ENCODE measurements at regions not wholly inside any gene's neighbourhood (a gene's known extent, or its start where the extent isn't known, plus 50 kb on each side); places are given as distances from the start of the nearest gene placed in this dataset.

GRCh38 chr11:16685914-16686313 is 52.5 kb upstream of the C11orf58 start:
- DNase-seq (ENCODE audit: low read depth in 3 of 3) = no peak

GRCh38 chr11:16678466-16679116 is 59.9 kb upstream of the C11orf58 start:
- DNase-seq (ENCODE audit: low read depth in 3 of 3) = no peak

- DNase-seq (ENCODE audit: low read depth in 3 of 3) = no peak
Observed at GRCh38 chr11:16669799-16670415, 68.5 kb upstream of the C11orf58 start.

- no peak for DNase-seq (ENCODE audit: low read depth in 3 of 3)
Observed at GRCh38 chr11:16632295-16633200, 105.9 kb upstream of the C11orf58 start.

GRCh38 chr11:16630651-16631050 is 107.8 kb upstream of the C11orf58 start:
- DNase-seq (ENCODE audit: low read depth in 3 of 3) = no peak

GRCh38 chr11:16618431-16618830 is 120.0 kb upstream of the C11orf58 start:
- no peak for DNase-seq (ENCODE audit: low read depth in 3 of 3)

- DNase-seq (ENCODE audit: low read depth in 3 of 3) = no peak
Observed at GRCh38 chr11:16615480-16615879, 123.0 kb upstream of the C11orf58 start.

- DNase-seq (ENCODE audit: low read depth in 3 of 3) = peak; percentile 31 to 70 (median 39)
Observed at GRCh38 chr11:16613512-16614381, 124.7 kb upstream of the C11orf58 start.

GRCh38 chr11:16613262-16613511 is 125.3 kb upstream of the C11orf58 start:
- no peak for DNase-seq (ENCODE audit: low read depth in 3 of 3)

GRCh38 chr11:16612566-16613261 is 125.7 kb upstream of the C11orf58 start:
- DNase-seq (ENCODE audit: low read depth in 3 of 3) = no peak

GRCh38 chr11:16611926-16612565 is 126.4 kb upstream of the C11orf58 start:
- DNase-seq (ENCODE audit: low read depth in 3 of 3) = no peak

- no peak for DNase-seq (ENCODE audit: low read depth in 3 of 3)
Observed at GRCh38 chr11:16611401-16611921, 127.0 kb upstream of the C11orf58 start.

- no peak for DNase-seq (ENCODE audit: low read depth in 3 of 3)
Observed at GRCh38 chr11:16610738-16611388, 127.6 kb upstream of the C11orf58 start.

GRCh38 chr11:16610213-16610737 is 128.2 kb upstream of the C11orf58 start:
- no peak for DNase-seq (ENCODE audit: low read depth in 3 of 3)

- no peak for DNase-seq (ENCODE audit: low read depth in 3 of 3)
Observed at GRCh38 chr11:16609769-16610168, 128.7 kb upstream of the C11orf58 start.

GRCh38 chr11:16607675-16608644 is 130.5 kb upstream of the C11orf58 start:
- no peak for DNase-seq (ENCODE audit: low read depth in 3 of 3)

- DNase-seq (ENCODE audit: low read depth in 3 of 3) = no peak
Observed at GRCh38 chr11:16606784-16607674, 131.4 kb upstream of the C11orf58 start.
